Calu3 (cell line): ENCODE measurements at regions not wholly inside any gene's neighbourhood (a gene's known extent, or its start where the extent isn't known, plus 50 kb on each side); places are given as distances from the start of the nearest gene placed in this dataset.

ENCODE experiments used
- BruUV-seq: library from RNA; stranded (reverse); fragments of 400-500 nt; replicated peaks from 2 replicates; lab custom pipeline; 2021; lab: Mats Ljungman, UMichigan
- CTCF ChIA-PET: fragments of 300-600 bp; sonication (Branson Sonifier 250); formaldehyde crosslinking; loops from one replicate; lab custom pipeline; 2022; ENCODE audit warnings: antibody characterized with exemption; lab: Charles Lee
- DNase-seq: peaks from one replicate; pipeline ENCODE4 v3.0.0; 2022
- H3K27ac Mint-ChIP-seq: one replicate; pipeline ENCODE4 v1.8.0; 2022; ENCODE audit warnings: mixed read lengths; ENCODE audit not compliant: unreplicated experiment
- H3K27me3 Mint-ChIP-seq: one replicate; pipeline ENCODE4 v1.8.0; 2022; ENCODE audit warnings: mixed read lengths; ENCODE audit not compliant: unreplicated experiment
- H3K36me3 Mint-ChIP-seq: one replicate; pipeline ENCODE4 v1.8.0; 2022; ENCODE audit warnings: mild to moderate bottlenecking, moderate library complexity, mixed read lengths; ENCODE audit not compliant: insufficient read depth, unreplicated experiment
- H3K4me1 Mint-ChIP-seq: one replicate; pipeline ENCODE4 v1.8.0; 2022; ENCODE audit warnings: mild to moderate bottlenecking, low read depth, mixed read lengths; ENCODE audit not compliant: unreplicated experiment
- H3K4me3 Mint-ChIP-seq: one replicate; pipeline ENCODE4 v1.8.0; 2022; ENCODE audit warnings: mild to moderate bottlenecking, low read depth, moderate library complexity, mixed read lengths; ENCODE audit not compliant: unreplicated experiment
- H3K9me3 Mint-ChIP-seq: one replicate; pipeline ENCODE4 v1.8.0; 2022; ENCODE audit warnings: low read depth, mixed read lengths; ENCODE audit not compliant: unreplicated experiment
- intact Hi-C: fragments of 100-400 bp; cut with micrococcal nuclease; formaldehyde crosslinking; loops from one replicate; pipeline ENCODE4 v1.10.0; 2022; ENCODE audit not compliant: unreplicated experiment
- TF ChIP-seq, protein P1 (sequence below): fragments of 200-600 bp; IDR thresholded peaks from one replicate; pipeline ENCODE4 v1.8.0; 2022; ENCODE audit warnings: antibody characterized with exemption; ENCODE audit not compliant: unreplicated experiment

DNA sequence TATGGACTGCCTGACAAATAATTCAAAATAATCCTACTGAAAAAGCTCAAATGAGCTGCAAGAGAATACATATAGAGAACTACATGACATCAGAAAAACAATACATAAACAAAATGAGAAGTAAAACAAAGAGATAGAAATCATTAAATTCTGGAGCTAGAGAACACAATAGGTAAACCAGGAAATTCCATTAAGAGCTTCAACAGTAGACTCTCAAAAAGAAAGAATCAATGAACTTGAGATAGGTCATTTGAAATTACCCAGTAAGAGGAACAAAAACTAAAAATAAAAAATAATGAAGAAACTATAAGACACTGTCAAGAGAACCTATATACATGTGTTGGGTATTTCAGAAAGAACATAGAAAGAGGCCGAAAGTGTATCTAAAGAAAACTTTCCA is 186.3 kb downstream of the PTN start:
- no TSS peak for BruUV-seq
- Mint-ChIP-seq H3K27ac (no peak overlapping the region), H3K36me3 (no peaks in the 10 kb centered on the region), H3K4me1 (no peaks in the 10 kb centered on the region), H3K9me3 (peaks cover 13% of the 10 kb centered on the region), H3K4me3 (no peak overlapping the region), H3K27me3 (no peaks in the 10 kb centered on the region)
- TF ChIP-seq, protein P1, sequence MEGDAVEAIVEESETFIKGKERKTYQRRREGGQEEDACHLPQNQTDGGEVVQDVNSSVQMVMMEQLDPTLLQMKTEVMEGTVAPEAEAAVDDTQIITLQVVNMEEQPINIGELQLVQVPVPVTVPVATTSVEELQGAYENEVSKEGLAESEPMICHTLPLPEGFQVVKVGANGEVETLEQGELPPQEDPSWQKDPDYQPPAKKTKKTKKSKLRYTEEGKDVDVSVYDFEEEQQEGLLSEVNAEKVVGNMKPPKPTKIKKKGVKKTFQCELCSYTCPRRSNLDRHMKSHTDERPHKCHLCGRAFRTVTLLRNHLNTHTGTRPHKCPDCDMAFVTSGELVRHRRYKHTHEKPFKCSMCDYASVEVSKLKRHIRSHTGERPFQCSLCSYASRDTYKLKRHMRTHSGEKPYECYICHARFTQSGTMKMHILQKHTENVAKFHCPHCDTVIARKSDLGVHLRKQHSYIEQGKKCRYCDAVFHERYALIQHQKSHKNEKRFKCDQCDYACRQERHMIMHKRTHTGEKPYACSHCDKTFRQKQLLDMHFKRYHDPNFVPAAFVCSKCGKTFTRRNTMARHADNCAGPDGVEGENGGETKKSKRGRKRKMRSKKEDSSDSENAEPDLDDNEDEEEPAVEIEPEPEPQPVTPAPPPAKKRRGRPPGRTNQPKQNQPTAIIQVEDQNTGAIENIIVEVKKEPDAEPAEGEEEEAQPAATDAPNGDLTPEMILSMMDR = no peak
- intact Hi-C loops = no loop called here
- CTCF ChIA-PET = no interaction called here
- DNase-seq = no peak

- TF ChIP-seq, protein P1 = no peak
- Mint-ChIP-seq H3K36me3 (no peaks in the 10 kb centered on the region), H3K27me3 (no peaks in the 10 kb centered on the region), H3K4me1 (no peaks in the 10 kb centered on the region), H3K9me3 (peaks cover 8% of the 10 kb centered on the region), H3K4me3 (no peak overlapping the region), H3K27ac (no peak overlapping the region)
- BruUV-seq = no TSS peak
- CTCF ChIA-PET = no interaction called here
- no peak for DNase-seq
- intact Hi-C loops = no loop called here
Observed at GRCh38 chr7:137151690-137152052, 191.9 kb downstream of the PTN start.

DNA sequence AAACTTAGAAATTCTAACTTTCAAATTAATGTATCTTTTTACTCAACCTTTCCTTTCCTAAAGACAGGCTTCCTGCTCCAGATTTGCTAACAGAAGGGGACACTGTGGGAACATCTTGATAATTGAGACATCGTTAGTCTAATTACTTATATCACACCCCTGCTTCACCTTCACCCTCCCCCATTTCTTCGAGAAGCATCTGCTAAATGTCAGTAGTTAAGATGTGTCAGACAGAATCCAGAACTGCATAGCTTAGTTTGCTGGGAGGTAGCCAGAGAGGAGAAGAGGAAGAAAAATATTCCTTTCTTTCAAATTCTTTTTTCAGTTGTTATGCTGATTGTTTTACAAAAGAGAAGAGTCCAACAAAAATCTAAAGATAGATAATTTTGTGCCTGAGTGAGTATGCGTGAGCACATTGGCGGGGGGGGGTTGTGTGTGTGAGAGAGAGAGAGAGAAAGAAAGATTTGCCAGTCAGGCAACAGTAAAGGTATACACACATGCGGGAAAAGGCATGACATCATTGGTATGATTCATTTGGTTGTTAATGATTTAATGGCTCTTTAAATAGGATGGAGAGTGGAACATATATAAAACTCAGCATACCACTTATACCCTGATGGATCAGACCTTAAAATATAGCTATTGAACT is 192.4 kb downstream of the PTN start:
- DNase-seq = no peak
- peaks cover 8% of the 10 kb centered on the region for H3K9me3 Mint-ChIP-seq
- no peak overlapping the region for H3K4me3 Mint-ChIP-seq
- TF ChIP-seq, protein P1 = no peak
- no TSS peak for BruUV-seq
- no peak overlapping the region for H3K27ac Mint-ChIP-seq
- H3K36me3 Mint-ChIP-seq = no peaks in the 10 kb centered on the region
- H3K4me1 Mint-ChIP-seq = no peaks in the 10 kb centered on the region
- no peaks in the 10 kb centered on the region for H3K27me3 Mint-ChIP-seq
- intact Hi-C loops = no loop called here
- CTCF ChIA-PET = interaction anchor here (0.7 kb wide), 1 partner anchor 29 kb away, joined by 4 read pairs; no protein-coding TSS in a partner anchor

GRCh38 chr7:137147338-137147720 is 196.2 kb downstream of the PTN start:
- TF ChIP-seq, protein P1 = no peak
- no peaks in the 10 kb centered on the region for H3K4me1 Mint-ChIP-seq
- H3K27me3 Mint-ChIP-seq = no peaks in the 10 kb centered on the region
- H3K9me3 Mint-ChIP-seq = peaks cover 7% of the 10 kb centered on the region
- no peak overlapping the region for H3K4me3 Mint-ChIP-seq
- no peak for DNase-seq
- intact Hi-C loops = no loop called here
- H3K36me3 Mint-ChIP-seq = no peaks in the 10 kb centered on the region
- CTCF ChIA-PET = no interaction called here
- BruUV-seq = no TSS peak
- no peak overlapping the region for H3K27ac Mint-ChIP-seq
